NCI-H1417 (cell line): ENCODE measurements at regions not wholly inside any gene's neighbourhood (a gene's known extent, or its start where the extent isn't known, plus 50 kb on each side); places are given as distances from the start of the nearest gene placed in this dataset.
A peak's percentile ranks its signal among the peaks of the same experiment; 100 is the strongest.

Experiments used
- DNase-seq, 3 experiments: peaks; one replicate each; lab custom pipeline; 2025; lab: John Stamatoyannopoulos, UW

DNA sequence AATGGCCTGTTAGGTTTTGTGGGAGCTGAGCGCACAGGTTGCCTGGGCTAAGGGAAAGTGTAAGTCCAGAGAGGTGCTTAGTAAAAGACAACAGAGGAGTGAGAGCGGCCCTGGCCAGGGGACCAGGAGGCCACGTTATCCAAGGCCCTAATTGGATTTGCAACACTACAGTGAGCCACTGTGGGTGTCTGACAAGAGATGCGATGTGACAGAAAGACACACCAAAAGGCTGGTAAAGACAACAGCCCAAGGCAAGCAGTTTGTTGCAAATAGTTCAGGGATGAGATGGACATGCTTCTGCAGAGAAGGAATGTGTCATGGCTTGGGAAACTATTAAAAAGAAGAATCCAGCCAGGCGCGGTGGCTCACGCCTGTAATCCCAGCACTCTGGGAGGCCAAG lies 162.7 kb upstream of the KIT start:
- no peak for DNase-seq

DNA sequence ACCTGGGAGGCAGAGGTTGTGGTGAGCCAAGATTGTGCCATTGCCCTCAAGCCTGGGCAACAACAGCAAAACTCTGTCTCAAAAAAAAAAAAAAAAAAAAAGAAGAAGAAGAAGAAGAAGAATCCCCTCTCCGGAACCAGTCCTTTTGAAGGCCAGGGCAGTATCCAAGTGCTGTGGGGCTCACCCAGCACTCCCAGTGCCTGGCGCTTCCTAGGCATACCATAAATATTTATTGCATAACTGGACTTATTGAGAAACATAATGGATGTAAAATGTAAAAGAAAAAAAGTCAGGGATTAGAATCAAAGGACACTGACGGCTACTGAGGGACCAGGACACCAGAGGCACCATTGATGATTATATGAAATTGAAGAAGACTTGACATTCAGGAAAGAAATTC lies 162.1 kb upstream of the KIT start:
- no peak for DNase-seq

- DNase-seq = no peak
Observed at GRCh38 chr4:54496412-54496811, 161.3 kb upstream of the KIT start.

DNA sequence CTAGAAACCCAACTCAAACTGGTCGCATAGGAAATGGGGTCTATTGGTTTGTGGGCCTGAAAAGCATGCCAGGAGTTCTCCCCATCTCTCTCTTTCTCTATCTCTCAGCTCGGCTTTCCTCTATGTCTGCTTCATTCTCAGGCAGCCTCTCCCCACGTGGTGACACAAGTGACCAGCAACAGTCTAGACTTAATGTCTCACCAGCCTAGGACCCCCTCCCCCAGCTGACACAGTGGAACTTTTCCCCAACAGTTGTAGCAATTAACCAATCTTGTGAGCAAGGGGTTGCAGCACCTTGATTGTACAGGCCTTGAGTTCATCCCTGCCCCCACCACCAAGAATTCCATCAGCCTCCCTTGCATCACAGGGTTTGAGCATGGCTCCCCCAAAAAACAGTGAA lies 159.8 kb upstream of the KIT start:
- no peak for DNase-seq

- no peak for DNase-seq
Observed at GRCh38 chr4:54498661-54499111, 159.1 kb upstream of the KIT start.

DNA sequence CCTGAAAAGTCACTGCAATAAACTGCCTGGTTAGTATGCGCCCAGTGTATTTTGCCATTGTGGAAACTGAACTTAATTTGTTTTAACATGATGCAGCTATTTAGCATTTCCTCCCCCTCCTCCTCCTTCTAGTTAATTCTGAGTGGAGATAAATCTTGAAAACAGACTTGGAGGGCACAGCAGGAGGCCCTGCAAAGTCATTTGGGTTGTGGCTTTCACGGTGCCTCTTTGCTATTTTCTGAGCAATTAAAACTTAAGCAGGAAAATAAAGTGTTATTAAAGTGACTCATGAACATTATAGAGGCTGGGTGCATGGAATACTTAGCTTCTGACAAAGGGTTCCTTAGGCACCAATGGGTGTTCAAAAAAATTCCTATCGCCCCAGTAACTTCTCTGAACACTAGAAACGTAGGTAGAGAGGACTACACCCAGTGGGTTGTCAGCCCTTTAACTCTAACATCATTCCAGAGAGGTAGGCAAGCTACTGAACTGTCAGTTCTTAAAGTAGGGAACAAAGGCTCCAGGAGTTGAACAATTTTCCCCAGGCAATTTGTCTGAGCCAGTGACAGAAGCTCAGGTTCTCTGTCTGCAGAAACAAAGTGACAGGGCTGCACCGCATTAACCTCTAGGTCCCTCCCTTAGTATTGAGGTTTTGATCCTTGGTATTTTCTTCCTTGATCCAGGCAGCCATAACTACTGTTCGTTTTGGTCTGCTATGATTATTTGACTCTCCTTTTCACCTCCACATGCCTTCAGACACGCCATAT lies 158.3 kb upstream of the KIT start:
- peak in 2 of 3 experiments; percentile 10 to 29 for DNase-seq

DNA sequence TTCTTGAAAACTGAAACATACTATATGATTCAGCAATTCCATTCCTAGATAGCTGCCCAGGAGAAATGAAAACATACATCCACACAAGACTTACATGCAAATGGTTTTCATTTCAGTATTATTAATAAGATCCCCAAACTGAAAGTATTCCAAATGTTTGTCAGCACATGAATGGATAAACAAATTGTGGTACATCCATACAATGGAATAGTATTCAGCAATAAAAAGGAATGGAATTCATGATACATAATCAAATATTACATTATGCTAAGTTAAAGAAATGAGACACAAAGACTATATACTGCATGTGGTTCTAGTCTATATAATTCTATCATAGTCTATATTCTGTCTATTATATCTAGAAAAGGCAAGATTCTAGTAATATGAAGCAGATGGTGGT lies 152.4 kb upstream of the KIT start:
- DNase-seq = no peak

DNA sequence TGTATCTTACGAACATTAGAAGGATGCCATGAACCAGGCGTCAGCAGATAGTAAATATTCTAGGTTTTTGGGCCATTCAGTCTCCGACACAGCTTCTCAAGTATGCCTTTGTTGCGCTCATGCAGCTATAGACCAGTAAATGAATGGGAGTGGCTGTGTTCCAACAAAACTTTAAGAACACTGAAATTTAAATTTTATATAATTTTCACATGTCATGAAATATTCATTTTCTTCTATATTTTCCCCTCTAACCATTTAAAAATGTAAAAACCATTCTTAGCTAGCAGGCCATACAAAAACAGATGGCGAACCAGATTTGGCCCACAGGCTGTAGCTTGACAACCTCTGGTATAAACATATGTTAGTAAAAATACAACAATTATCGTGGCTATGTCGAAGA lies 151.8 kb upstream of the KIT start:
- DNase-seq = no peak

DNA sequence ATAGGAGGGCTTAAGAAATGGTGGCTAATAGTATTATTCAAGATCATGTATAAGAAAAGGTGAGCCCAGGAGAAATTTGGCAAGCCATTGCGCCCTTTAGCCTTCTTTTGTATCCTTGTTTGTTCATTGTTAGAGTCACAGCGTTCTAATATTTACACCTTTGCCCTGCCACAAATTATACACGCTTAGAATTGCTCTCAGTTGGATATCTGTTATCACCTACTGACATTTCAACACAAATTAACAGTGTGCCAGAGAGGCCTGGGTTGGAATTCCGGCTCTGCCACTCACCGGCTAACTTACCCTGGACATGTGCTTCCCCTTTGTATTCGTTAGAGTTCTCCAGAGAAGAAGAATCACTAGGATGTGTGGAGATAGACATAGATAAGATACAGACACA lies 148.7 kb upstream of the KIT start:
- peak in 1 of 3 experiments; percentile 4 for DNase-seq

DNA sequence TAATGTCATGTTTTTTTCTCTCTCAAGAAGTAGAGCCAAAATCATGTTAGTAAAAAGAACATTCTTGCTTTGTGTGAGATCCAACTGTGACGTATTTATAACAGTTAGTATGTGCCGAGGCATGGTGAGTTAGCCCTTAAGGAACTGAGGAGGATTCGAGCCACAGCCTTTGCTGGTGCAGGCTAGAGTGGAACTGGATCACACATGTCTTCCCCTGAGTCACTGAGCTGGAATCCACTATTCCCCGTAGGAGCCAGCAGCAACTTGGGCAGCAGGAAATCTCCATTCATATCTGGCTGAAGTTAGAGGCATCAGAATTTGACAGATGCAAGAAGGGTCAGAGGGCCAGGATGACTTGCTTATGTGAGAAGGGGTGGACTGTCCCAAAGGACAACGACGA lies 144.6 kb upstream of the KIT start:
- no peak for DNase-seq

- DNase-seq = no peak
Observed at GRCh38 chr4:54513741-54514140, 144.0 kb upstream of the KIT start.

- no peak for DNase-seq
Observed at GRCh38 chr4:54516556-54517215, 141.1 kb upstream of the KIT start.

DNA sequence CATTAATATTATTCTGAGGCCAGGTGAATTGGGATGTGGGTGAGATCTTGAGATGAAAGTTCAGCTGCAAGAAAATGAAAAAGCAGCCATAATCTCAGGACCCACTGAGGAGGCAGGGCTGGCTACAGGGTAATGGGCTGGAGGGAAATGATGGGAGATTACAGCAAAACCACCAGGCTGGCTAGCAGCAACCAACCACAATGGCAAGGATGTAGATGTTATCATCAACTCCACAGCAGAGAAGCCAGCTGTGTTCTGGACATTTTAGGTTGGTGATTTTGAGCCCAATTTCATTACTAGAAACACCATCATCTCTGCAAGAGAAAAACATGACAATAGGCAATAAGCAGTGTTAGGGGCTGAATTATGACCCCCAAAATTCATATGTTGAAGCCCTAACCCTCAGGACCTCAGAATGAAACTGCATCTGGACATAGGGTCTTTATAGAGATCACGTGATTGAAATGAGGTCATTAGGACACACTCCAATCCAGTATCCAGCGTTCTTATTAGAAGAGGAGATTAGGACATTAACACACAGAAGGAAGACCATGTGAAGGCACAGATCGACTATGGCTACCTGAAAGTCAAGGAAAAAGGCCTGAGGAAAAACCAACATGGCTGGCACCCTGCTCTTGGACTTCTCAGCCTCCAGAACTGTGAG lies 139.8 kb upstream of the KIT start:
- no peak for DNase-seq

- no peak for DNase-seq
Observed at GRCh38 chr4:54525602-54526001, 132.2 kb upstream of the KIT start.

GRCh38 chr4:54526560-54526959 lies 131.2 kb upstream of the KIT start:
- DNase-seq = peak in 2 of 3 experiments; percentile 21 to 42

GRCh38 chr4:54527532-54527931 lies 130.2 kb upstream of the KIT start:
- DNase-seq = peak; percentile 30 to 80 (median 43)

GRCh38 chr4:54539500-54540029 lies 118.2 kb upstream of the KIT start:
- DNase-seq = peak; percentile 45 to 80 (median 77)

DNA sequence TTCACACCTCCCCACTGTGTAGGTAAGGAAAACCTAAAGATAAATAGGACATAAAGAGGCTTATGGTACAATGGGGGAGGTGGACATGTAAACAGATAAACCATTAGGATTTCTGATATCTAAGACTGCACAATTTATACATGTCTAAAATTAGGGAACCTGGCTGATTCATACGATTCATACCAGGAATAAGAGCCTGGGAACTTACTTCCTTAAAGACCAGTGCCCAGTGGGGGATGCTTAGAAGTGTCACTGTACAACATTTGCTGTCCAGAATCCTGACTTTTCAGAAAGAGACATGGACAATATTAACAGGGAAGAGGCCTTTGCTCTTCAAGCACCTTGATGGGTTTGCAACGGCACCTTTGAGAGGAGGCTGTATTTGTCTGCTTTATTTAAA lies 116.8 kb upstream of the KIT start:
- no peak for DNase-seq

DNA sequence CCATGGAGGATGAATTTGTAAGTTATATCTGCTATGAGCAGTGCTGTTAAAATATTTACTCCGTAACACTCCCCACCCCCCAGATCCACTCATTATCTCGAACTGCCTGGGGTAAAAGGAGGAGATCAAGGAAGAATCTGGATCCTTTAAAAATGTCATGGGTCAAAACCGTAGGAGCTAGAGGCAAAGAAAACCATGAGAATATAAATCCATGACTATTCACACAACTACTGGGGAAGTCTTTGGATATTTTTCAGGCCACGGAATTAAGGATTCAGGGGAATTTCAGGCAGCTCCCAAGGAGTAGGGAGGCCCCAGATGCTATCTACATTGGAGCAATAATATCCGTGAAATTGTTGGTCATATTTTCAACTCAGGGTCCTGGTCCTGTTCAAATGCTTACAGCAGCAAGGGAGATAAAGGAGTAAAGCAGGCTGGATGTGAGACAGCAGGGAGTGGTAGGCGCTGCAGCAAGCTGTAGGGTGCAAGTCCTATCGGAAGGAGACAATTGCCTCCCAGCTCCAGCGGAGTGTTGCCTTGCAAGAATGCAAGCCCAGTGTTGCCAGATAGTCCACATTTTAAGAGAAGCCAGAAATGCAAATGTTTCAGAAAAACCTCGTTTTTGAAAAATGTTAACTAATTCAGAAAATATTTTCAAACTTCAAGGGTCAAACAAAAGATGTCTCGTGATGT lies 116.2 kb upstream of the KIT start:
- DNase-seq = no peak

DNA sequence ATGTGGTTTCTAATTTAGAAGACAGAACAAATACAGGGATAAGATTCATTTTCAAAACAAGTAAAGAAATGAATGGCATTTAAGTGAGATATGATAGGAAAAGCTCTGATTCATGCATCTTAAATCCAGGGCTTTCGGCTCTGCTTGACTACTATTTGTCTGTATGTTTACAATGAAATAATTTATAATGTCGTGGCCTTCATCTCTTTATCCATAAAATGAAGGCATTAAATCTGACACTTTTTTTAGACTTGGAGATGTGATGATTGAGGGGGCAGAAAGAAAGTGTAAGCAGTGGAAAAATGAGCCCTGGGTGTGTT lies 115.7 kb upstream of the KIT start:
- DNase-seq = no peak

DNA sequence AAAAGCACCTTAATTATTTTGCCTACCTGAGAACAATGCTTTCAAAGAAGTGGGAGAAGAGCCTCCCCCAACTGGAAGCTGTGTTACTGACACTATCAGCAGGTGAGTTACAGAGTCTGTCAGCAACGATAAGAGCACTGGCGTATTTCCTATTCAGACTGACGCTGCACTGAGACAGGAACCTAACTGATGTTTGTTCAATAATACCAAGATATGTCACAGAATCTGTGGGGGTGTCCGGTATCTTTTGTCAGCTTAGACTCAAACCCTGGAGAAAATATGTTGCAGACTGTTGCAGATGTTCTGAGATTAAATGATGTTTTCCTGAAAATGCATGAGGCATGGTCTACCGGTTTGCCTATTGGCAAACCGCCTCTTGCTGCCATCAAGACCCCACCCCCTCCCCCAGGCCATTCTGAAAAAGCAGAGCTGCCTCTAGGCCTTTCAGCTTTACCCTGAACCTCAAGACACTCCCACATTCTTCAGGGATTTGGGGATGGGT lies 115.2 kb upstream of the KIT start:
- no peak for DNase-seq

GRCh38 chr4:54543088-54543795 lies 114.5 kb upstream of the KIT start:
- no peak for DNase-seq
